ENCODE measurements at regions not wholly inside any gene's neighbourhood (a gene's known extent, or its start where the extent isn't known, plus 50 kb on each side); places are given as distances from the start of the nearest gene placed in this dataset.

DNA sequence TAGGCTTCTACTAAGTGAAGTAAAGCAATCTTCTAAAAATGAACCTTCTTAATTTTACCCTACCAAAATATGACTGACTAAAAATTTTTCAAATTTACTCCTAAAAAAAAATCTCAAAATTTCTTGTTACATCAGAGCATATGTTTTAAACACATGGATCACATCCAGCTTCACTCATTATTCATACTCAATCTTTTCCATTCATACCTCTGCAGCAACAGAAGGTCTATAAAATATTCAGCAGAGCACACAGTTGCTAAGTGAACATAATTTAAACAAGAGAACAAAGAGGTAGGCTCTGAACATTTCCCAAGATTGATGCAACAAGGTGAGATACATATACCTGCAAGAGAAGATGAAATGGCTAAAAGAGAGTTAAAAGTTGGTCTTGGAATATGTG lies 213.9 kb downstream of the SOD2 start:
- DNase-seq, result no peak

DNA sequence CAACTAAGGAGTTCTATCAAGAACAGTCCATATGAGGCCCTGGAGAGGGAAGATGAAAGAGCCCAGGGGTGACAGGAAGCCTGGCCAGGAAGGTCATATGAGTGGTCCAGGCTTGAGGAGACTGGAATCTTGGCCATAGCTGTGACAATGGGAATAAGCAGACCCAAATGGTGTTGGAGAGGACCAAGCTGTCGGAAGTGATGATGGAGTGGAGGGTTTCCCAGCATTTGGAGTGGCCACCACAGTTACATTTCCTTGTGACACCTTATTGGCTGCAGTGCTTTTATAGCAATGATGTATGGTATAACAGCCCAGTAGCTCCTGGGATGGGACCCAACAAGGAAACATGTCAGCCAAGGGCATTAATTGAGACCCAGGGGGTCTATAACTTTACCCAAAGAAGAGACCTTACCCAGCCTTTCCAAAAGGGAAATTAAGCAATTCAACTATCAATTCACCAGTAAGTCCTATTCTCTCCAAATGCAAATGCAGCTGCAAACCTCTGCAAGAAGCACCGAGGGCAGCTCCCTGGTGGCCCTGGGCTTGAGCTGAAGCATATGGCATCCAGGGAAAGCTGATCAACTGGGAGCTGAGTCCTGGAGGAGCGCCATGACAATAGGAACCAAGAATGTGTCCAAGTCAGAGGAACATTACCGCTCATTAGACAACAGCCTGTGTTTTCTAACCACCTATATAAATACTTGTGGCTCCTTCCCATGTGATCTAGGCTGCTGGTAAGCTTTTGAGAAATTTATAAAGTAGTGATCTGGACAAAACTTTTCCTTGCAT lies 219.4 kb downstream of the SOD2 start:
- no peak for DNase-seq

DNA sequence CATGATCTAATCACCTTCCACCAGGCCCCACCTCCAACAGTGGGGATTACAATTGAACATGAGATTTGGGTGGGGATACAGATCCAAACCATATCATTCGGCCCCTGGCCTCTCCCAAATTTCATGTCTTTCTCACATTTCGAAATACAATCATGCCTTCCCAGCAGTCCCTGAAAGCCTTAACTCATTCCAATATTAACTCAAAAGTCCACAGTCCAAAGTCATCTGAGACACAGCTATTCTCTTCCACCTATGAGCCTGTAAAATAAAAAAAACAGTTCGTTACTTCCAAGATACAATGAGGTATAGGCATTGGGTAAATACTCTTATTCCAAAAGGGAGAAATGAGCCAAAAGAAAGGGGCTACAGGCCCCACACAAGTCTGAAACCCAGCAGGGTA lies 222.6 kb downstream of the SOD2 start:
- DNase-seq, result no peak

DNA sequence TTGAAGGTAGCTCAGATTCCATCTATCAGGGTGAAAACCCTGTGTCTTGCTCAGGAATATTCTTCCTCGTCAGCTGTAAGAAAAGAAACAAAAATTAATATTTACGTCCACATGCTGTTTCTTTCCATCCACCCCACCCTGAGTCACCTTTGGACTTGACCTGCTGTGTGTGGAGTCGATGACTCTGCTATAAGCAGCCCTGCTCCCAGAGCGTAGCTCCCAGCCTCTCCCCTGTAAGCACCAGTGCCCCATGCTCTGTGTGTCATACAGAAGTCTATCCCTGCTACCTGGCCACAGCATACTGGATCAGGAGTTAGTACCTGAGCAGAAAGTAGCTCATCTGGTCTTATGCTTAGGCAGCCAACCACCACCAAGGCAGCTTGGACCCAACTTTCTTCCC lies 223.6 kb downstream of the SOD2 start:
- no peak for DNase-seq

DNA sequence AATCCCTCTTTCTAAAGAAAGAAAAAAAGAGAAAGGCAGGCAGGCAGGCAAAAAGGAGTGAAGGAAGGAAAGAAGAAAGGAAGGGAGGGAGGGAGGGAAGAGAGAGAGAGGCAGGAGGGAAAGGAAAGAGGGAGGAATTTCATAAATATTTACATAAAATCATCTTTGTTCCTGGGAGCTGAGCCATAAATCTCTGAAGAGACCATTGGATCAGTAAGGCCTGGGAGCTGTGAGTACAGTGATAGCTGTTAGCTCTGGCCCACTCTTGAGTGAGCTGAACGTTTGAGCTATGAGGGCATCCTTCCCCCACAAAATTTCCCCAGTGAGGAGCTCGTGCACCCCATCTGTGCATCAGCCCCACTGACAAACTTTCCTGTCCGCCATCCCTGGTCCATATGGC lies 224.0 kb downstream of the SOD2 start:
- DNase-seq, result no peak

DNA sequence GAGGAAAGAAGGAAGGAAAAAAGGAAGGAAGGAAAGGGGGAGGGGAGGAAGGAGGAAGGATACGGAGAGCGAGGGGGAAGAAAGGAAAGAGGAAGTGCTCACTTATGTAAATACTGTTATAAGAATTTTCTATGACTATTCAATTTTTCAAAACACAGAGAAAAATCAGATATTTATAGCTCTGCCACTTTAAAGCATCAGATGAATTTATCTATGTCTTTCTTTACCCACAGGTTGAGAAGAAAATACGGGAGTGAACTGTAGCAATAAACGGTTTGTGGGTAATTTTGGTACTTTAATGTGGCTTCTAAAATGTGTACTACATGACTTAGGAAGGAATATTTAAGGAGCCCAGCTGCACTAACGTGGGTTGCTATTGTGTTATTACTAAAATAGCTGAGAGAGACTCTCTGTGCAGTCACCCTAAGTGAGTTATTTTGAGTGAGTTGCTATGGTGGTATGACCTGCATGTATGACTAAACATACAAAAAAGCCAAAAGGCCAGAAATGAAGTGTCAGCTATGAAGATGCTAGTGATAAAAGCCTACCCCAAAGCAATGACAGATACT lies 225.5 kb downstream of the SOD2 start:
- DNase-seq, result no peak

DNA sequence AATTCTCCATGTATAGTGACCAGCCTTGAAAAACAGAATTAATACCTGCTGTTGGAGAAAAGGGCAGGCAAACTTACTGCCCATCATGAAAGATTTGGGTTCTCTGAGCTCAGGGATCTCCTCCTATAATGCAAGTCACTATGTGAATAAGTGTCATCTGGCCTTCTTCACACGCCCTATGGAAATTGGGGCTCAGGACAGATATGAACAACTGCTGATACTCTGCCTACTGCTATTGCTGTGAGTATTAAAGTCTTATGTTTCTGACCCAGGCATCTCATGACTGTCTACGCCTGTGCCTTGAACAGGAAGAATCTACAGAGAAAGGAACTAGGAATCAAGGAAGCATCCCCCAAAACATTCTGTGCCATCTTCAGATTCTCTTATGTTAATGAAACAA lies 226.1 kb downstream of the SOD2 start:
- DNase-seq, result no peak

DNA sequence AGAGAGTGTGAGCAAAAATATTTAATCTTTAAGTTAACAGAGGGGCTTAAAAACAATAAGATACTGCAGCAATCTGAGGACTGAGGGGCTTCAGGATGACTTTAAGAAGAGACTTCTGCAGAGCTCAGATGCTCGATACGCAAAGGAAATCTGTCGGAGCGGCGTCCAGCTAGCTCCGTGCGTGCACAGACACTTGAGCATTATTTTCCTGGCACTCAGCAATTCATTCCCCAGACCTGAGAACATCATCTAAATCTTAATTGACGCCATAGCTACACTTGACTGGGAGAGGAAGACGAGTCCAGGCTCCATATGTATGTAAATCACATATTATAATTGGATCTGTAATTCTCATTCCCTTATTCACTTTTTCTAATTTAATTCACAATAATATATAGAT lies 228.2 kb downstream of the SOD2 start:
- DNase-seq, result no peak

DNA sequence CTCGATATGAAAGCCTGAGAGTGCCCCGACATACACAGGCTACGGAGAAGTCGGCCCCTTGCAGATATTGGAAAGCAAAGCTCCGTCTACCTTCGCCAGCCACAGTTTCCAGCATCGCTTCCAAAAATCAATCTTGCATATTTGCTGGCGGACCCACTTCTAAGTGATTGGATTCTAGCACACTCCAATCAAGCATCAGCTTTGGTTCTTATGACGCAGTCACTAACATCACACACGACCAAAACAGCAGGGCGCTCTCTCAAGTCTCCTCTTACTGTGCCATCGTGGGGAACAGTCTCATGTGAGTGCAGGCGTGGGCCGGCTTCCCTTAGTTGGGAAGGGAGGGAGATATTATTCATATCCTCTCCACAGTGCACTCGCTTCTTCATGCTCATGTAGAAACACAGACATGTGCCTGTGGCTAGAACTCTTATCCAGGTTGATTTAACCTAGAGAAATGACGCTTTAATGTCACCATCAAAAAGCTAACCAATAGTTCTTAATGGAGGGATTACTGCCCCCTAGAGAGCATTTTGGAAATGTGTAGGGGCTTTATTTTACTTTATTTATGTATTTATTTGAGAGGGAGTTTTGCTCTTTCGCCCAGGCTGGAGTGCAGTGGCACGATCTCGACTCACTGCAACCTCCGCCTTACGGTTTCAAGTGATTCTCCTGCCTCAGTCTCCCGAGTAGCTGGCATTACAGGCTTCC lies 229.8 kb downstream of the SOD2 start:
- DNase-seq, result peak; percentile 11

DNA sequence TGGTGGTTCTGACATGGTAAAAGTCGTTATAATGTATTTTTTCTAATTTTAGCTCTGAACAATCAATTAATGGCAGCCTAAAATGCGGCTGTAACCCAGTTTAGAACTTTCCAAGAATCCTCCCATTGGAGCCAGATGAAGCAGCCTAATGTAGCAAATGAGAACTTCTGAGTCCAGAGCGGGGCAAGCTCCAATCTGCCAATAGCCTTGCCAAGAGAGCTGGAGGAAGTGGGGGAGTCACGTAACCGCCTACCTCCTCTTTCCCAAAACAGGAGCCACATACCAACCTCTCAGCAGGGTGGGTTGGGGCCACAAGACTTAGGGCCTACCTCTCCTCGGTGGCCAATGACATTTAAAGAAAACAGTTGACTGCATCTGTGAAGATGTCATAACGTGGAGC lies 230.6 kb downstream of the SOD2 start:
- DNase-seq, result no peak

DNA sequence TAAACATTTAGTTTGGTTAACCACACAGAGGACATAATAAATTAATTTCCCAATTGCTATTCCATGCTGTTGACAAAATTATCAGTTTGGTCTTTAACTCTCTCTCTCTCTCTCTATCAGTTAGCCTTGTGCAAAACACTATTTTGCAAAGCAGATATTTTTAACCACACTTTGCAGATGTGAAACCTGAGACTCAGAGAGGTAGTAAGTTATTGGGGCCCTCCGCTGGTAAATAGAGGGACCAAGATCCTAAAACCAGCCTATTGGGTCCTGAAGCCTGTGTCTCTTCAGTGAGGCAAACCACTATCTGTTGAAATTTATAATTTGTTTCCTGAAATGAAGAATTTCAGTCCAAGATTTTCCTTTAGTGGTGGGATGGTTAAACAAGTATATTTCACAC lies 231.0 kb downstream of the SOD2 start:
- no peak for DNase-seq

DNA sequence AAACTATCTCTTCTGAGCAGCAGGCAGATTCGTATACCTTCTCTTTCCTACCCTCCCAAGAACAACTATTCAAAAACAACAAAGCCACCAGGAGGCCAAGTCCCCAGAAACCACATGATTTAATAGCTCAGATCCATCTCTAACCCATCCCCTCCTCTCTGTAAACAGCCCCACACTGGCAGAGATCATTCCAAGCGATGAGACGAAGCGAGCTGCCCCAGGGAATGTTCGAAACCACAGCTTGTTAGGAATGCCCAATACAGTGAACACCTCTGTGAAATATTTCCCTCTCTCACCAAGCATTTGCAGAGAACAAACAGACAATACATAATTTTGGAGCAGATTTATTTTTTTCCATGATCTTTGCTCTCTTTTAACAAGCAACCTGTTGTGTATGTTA lies 231.8 kb downstream of the SOD2 start:
- DNase-seq, result no peak

DNA sequence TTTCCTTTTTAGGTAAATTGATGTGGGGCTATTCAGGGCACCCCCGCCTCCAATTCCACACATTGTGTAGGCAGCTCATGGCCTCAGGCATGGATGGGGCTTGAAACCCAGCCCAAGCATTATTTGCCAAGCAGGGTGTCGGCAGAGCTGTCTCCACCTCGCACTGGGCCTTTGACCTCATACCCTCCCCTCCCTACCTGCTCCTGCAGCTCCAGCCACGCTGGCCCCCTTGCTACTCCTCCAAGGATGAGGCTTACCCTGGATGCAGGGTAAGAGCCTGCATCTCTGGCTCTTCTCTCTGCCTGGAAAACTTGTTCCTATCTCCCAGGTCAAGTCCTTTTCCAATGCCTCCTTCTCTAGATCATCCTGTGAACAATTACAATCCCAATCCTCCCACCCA lies 232.6 kb downstream of the SOD2 start:
- no peak for DNase-seq

DNA sequence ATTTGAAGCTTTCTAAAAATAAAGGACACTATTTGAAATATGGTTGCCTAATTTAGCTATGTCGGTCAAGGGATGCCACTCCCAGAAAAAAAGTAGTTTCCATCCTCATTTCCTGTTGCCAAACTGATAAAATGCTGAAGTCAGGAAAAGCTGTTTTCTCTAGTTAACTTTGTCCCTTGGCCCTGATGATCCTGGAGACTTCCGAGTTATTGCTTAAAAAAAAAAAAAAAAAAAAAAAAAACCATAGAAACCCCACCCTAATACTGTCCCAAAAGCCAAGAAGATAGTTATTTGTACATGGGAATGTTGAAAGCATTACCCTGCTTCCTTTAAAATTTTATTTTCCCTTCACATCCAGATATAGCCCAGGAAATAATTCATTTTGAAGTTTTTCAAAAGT lies 236.7 kb downstream of the SOD2 start:
- no peak for DNase-seq

DNA sequence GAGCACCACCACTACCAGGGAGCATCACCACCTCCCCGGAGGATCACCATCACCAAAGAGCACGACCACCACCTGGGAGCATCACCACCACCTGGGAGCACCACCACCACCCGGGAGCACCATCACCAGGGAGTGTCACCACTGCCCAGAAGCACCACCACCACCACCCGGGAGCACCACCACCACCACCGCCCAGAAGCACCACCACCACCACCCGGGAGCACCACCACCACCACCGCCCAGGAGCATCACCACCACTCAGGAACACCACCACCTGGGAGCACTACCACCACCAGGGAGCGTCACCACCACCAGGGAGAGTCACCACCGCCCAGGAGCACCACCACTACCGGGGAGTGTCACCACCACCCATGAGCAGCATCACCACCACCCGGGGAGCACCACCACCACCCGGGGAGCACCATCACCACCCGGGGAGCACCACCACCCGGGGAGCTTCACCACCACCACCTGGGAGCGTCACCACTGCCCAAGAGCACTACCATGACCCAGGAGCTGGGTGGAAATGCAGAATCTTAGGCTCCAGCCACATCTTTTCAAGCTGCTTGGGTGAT lies 237.3 kb downstream of the SOD2 start:
- DNase-seq, result no peak

DNA sequence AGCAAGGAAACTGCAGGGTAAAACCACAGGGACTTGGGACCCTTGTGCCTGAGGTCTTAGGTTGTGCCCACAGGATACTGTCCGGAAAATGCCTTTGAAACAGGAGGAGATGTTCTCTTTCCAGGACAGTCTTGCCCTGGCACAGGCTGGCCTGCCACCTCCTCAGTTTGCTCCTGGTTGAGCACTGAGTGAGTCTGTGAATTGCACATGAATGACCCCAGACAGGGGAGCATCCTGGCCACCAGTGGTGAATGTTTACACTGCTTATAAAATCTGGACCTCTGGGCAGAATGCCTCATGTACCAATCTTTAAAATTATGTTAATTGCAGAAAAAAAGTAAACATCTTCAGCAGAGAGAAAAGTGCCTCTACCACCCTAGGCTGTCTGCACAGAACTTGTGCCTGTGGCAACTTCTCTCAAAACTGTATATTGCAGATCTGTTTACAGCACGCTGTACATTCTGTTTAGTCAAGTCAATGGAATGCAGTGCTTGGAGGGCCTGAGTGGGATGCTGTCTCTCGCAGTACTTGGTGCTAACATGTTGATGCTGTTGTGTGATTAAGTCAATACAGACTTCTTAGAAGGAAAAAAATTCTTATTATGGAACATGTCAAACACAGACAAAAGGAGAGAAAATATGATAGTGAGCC lies 242.1 kb downstream of the SOD2 start:
- no peak for DNase-seq

DNA sequence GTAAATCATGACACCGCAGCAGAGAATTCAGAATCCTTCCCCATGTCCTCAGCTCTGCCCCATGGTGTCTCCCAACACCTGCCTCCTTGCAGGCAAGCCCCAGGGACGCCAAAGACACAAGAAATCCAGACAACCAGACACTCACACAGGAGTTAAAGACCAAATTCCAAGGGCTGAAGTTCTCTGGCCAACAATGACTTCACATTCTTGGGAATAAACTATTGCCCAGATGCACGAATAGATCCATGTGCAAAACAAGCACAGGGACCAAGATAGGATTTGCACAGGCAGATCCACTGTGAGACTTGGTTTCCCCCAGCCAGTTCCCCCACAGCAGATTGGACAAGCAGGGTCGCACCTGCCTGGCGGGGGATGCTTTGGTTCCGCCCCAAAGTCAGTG lies 246.7 kb downstream of the SOD2 start:
- DNase-seq, result no peak

DNA sequence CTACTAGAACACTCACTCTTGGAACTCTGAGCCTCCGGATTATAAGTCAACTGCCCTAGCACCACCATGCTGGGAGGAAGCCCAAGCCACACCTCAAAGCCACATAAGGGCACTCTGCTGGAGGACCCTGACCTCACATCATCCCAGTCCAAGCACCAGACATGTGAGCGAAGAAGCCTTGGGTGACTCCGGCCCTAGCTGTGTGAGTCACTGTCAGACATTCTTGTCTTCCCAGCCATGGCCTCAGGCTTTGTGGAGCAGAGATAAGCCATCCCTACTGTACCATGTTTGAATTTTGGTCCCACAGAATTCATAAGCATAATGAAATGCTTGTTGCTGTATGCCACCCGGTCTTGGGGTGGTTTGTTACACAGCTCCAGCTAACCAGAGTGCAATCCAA lies 247.7 kb downstream of the SOD2 start:
- no peak for DNase-seq

DNA sequence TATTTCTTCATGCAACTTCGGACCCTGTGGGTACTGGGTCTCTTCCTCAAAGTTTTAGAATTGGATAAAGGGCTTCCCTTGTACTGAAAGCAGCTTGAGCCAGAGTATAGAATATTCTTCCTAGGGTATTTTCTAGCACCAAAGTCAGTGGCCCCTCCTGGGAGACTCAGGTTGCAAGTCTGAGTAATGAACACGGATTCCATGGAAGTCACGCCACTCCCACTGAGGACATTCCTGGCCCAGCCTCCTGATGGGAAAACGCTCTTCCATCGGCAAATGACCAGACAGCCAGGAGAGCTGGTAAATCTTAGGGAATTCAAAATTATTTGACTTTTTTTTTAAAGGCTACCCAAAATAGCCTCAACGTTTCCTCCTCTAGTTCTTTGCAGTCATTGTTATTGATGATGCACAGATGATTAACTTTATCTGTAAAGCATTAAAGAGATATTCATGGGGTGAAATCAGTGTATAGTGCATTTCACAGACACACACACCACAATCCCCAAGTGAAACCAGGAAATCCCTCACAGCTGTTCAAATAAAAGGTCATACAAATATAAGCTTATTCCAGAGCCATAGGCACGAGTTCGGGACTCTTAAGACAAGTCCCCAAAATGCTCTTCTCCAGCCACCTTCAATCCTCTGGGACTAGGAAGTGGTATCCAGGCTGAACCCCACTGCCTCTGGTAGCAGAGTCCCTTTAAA lies 248.8 kb downstream of the SOD2 start:
- no peak for DNase-seq

DNA sequence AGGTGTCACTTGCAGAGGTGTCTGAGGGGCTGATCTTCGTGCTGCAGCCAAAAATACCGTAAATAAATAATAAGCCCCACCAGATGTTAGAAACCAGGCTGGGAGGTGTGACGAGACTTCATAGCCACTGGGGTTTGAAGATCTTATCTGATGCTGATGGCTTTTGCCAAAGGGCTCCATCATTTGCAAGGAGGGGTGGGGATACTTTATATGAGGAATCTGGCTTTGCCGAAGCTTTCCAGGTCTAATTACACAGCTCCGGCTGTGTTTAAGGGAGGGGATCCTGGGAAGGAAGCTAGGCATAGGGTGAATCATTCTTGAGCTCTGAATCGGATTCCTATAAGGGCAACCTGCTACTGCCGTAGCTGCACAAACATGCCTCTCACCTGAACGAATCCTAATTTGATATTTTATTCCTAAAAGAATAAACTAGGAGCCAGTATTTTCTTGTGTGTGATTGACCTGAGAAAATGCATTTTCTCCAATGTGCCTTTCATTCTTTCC lies 249.6 kb downstream of the SOD2 start:
- no peak for DNase-seq

DNA sequence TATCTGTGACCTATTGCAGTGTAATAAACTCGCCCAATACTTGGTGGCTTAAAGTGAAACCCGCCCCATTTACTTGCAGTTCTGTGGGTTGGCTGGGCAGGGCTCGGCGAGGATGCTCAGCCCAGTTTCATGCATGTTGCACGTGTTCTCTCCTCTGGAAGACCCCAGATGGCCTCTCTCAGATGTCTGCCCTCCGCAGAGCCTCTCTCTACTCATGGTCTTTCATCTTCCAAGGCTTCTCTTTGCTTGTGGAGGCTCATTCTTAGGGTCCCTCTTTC lies 251.4 kb downstream of the SOD2 start:
- DNase-seq, result no peak

DNA sequence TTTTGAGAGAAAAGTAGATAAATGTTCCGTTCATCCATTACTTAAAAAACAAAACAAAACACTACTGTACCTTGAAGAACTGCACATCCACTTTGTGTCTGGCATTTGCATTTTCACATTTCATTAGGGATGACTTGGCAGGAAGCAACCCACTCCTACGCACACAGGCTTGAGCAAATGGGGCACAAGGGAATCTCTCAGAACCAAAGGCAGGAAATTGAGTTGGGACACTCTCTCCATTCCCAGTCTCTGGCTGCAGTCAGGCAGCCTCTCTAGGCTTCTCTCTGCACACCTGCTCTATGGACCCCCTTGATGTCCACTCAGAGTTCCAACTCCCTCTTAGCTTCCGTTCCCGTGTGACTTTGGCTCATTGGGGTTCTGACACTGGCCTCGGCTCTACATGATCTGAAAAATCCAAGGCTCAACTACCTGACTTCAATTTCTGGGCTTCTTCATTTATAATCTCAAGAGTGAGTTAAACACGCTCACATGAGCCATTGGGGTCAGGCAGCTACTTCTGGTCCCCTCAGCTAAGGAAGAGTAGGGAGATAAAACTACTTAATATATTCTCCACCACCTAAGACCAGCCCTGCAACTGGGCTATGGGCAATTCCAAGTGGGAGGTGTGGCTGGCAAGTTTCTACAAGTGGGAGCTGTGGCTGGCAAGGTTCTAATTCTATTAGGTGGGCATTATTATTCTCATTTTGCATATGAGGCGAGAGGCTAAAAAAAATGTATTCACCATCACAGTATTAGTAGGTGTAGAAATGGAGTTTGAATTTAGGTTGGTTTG lies 251.9 kb downstream of the SOD2 start:
- DNase-seq, result no peak

All from RPMI8226 (cell line).